ENCODE measurements at regions not wholly inside any gene's neighbourhood (a gene's known extent, or its start where the extent isn't known, plus 50 kb on each side); places are given as distances from the start of the nearest gene placed in this dataset.
A peak's percentile ranks its signal among the peaks of the same experiment; 100 is the strongest.

- Histone ChIP-seq H3K9me3 (ENCODE audit: control insufficient read depth in 4 of 4, insufficient read depth in 3 of 4, low read length in 3 of 4) (peaks cover 0 to 2% (median 0%) of the 10 kb centered on the region in 4 donors), H3K27me3 (ENCODE audit: control insufficient read depth in 3 of 3, insufficient read depth in 3 of 3, low read length in 2 of 3) (no peaks in the 10 kb centered on the region), H3K36me3 (ENCODE audit: control insufficient read depth in 4 of 4, insufficient read depth in 4 of 4, low read length in 4 of 4) (peaks cover 0 to 1% (median 0%) of the 10 kb centered on the region in 4 donors), H3K4me3 (no peak overlapping the region), H3K9ac (ENCODE audit: insufficient read depth in 1 of 2, low read length in 2 of 2) (no peak overlapping the region), H3K4me1 (ENCODE audit: control insufficient read depth in 5 of 5, insufficient read depth in 5 of 5, low read length in 5 of 5) (peaks cover 0 to 44% (median 2%) of the 10 kb centered on the region in 5 donors), H3K27ac (ENCODE audit: low read depth in 1 of 2, low read length in 1 of 2) (no peak overlapping the region)
- ATAC-seq (ENCODE audit: insufficient read depth, low FRiP score) (no peak), DNase-seq (no peak)
- WGBS, 2 donors: 71 to 92% methylated on average over 1 of the region's 1 CpG
- TF ChIP-seq, protein P1, sequence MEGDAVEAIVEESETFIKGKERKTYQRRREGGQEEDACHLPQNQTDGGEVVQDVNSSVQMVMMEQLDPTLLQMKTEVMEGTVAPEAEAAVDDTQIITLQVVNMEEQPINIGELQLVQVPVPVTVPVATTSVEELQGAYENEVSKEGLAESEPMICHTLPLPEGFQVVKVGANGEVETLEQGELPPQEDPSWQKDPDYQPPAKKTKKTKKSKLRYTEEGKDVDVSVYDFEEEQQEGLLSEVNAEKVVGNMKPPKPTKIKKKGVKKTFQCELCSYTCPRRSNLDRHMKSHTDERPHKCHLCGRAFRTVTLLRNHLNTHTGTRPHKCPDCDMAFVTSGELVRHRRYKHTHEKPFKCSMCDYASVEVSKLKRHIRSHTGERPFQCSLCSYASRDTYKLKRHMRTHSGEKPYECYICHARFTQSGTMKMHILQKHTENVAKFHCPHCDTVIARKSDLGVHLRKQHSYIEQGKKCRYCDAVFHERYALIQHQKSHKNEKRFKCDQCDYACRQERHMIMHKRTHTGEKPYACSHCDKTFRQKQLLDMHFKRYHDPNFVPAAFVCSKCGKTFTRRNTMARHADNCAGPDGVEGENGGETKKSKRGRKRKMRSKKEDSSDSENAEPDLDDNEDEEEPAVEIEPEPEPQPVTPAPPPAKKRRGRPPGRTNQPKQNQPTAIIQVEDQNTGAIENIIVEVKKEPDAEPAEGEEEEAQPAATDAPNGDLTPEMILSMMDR (IDR thresholded peaks at IDR 0.05; ENCODE audit: control extremely low read depth, extremely low read depth): no peak
Observed at GRCh38 chr10:20959242-20959641, 62.1 kb upstream of the NEBL start.

DNA sequence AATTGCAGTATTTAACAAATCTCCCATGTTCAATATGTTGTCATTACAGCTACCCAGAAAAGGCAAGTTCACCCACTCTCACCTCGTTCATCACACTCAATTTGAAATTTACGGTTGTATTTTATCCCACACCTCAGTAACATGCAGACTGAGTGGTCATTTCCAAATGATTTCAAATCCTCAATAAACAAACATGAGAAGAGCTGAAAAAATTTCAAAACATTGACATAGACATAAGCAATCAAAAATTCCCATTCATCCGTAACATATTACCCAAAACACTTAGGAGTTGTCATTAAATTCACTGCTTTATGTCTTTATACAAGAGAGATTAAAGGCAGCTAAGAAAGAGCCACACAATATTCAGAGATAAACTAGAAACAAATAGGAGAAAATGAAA, 61.7 kb upstream of the NEBL start:
- DNase-seq (no peak), ATAC-seq (ENCODE audit: insufficient read depth, low FRiP score) (no peak)
- H3K36me3 ChIP-seq (ENCODE audit: control insufficient read depth in 4 of 4, insufficient read depth in 4 of 4, low read length in 4 of 4): peaks cover 0 to 1% (median 0%) of the 10 kb centered on the region in 4 donors
- no peak overlapping the region for H3K4me3 ChIP-seq
- TF ChIP-seq, protein P1 (IDR thresholded peaks at IDR 0.05; ENCODE audit: control extremely low read depth, extremely low read depth): no peak
- H3K27me3 ChIP-seq (ENCODE audit: control insufficient read depth in 3 of 3, insufficient read depth in 3 of 3, low read length in 2 of 3): no peaks in the 10 kb centered on the region
- H3K9me3 ChIP-seq (ENCODE audit: control insufficient read depth in 4 of 4, insufficient read depth in 3 of 4, low read length in 3 of 4): peaks cover 0 to 2% (median 0%) of the 10 kb centered on the region in 4 donors
- peaks cover 0 to 44% (median 2%) of the 10 kb centered on the region in 5 donors for H3K4me1 ChIP-seq (ENCODE audit: control insufficient read depth in 5 of 5, insufficient read depth in 5 of 5, low read length in 5 of 5)
- WGBS, 2 donors: 68 to 77% methylated on average over 3 of the region's 3 CpGs
- H3K27ac ChIP-seq (ENCODE audit: low read depth in 1 of 2, low read length in 1 of 2): no peak overlapping the region
- H3K9ac ChIP-seq (ENCODE audit: insufficient read depth in 1 of 2, low read length in 2 of 2): no peak overlapping the region

GRCh38 chr10:20958225-20958624, 61.1 kb upstream of the NEBL start:
- Histone ChIP-seq H3K4me1 (ENCODE audit: control insufficient read depth in 5 of 5, insufficient read depth in 5 of 5, low read length in 5 of 5) (peaks cover 0 to 44% (median 2%) of the 10 kb centered on the region in 5 donors), H3K27me3 (ENCODE audit: control insufficient read depth in 3 of 3, insufficient read depth in 3 of 3, low read length in 2 of 3) (no peaks in the 10 kb centered on the region), H3K36me3 (ENCODE audit: control insufficient read depth in 4 of 4, insufficient read depth in 4 of 4, low read length in 4 of 4) (peaks cover 0 to 1% (median 0%) of the 10 kb centered on the region in 4 donors), H3K27ac (ENCODE audit: low read depth in 1 of 2, low read length in 1 of 2) (no peak overlapping the region), H3K9ac (ENCODE audit: insufficient read depth in 1 of 2, low read length in 2 of 2) (no peak overlapping the region), H3K9me3 (ENCODE audit: control insufficient read depth in 4 of 4, insufficient read depth in 3 of 4, low read length in 3 of 4) (peaks cover 0 to 2% (median 0%) of the 10 kb centered on the region in 4 donors), H3K4me3 (no peak overlapping the region)
- WGBS, 2 donors: 84 to 88% methylated on average over 4 of the region's 4 CpGs
- DNase-seq: no peak
- TF ChIP-seq, protein P1 (IDR thresholded peaks at IDR 0.05; ENCODE audit: control extremely low read depth, extremely low read depth): no peak
- ATAC-seq (ENCODE audit: insufficient read depth, low FRiP score): no peak

GRCh38 chr10:20957744-20958143, 60.6 kb upstream of the NEBL start:
- ATAC-seq (ENCODE audit: insufficient read depth, low FRiP score): no peak
- TF ChIP-seq, protein P1 (IDR thresholded peaks at IDR 0.05; ENCODE audit: control extremely low read depth, extremely low read depth): no peak
- peak in 1 of 3 donors; percentile 43 for DNase-seq
- peaks cover 0 to 1% (median 0%) of the 10 kb centered on the region in 4 donors for H3K36me3 ChIP-seq (ENCODE audit: control insufficient read depth in 4 of 4, insufficient read depth in 4 of 4, low read length in 4 of 4)
- no peaks in the 10 kb centered on the region for H3K27me3 ChIP-seq (ENCODE audit: control insufficient read depth in 3 of 3, insufficient read depth in 3 of 3, low read length in 2 of 3)
- no peak overlapping the region for H3K9ac ChIP-seq (ENCODE audit: insufficient read depth in 1 of 2, low read length in 2 of 2)
- peaks cover 0 to 2% (median 0%) of the 10 kb centered on the region in 4 donors for H3K9me3 ChIP-seq (ENCODE audit: control insufficient read depth in 4 of 4, insufficient read depth in 3 of 4, low read length in 3 of 4)
- no peak overlapping the region for H3K4me3 ChIP-seq
- WGBS, 2 donors: 68 to 81% methylated on average over 2 of the region's 2 CpGs
- H3K27ac ChIP-seq (ENCODE audit: low read depth in 1 of 2, low read length in 1 of 2): no peak overlapping the region
- peaks cover 0 to 41% (median 2%) of the 10 kb centered on the region in 5 donors for H3K4me1 ChIP-seq (ENCODE audit: control insufficient read depth in 5 of 5, insufficient read depth in 5 of 5, low read length in 5 of 5)

All from lung (tissue), 11 donors.